BJ (cell line): ENCODE measurements at regions not wholly inside any gene's neighbourhood (a gene's known extent, or its start where the extent isn't known, plus 50 kb on each side); places are given as distances from the start of the nearest gene placed in this dataset.
A peak's percentile ranks its signal among the peaks of the same experiment; 100 is the strongest.
"Not testable (repeated sequence)": the region's sequence is repeated elsewhere in the genome, so short reads cannot be mapped to it uniquely, and the experiment has no call there.

Source experiments
- CTCF ChIA-PET: fragments of 350-600 bp; formaldehyde crosslinking; extraction: SDS; loops from one replicate; lab custom pipeline; 2021; ENCODE audit warnings: antibody characterized with exemption, inconsistent platforms; lab: Yijun Ruan, JAX
- POLR2A ChIA-PET: fragments of 300-600 bp; sonication (Branson Sonifier 250); formaldehyde crosslinking; extraction: SDS; loops from one replicate; lab custom pipeline; 2021; ENCODE audit warnings: antibody characterized with exemption; lab: Charles Lee
- DNase-seq: peaks from one replicate; pipeline ENCODE4 v3.0.0-alpha.2; 2011; ENCODE audit warnings: low read depth
- H3K27me3 ChIP-seq: 2 replicates; pipeline ENCODE4 v1.6.0; 2011; ENCODE audit warnings: low read length; ENCODE audit not compliant: control insufficient read depth, insufficient read depth
- H3K36me3 ChIP-seq: 2 replicates; pipeline ENCODE4 v1.5.1; 2011; ENCODE audit warnings: low read length; ENCODE audit not compliant: control insufficient read depth, insufficient read depth
- H3K4me3 ChIP-seq: 2 replicates; pipeline ENCODE4 v1.5.1; 2011; ENCODE audit warnings: low read depth, mild to moderate bottlenecking, control low read depth, low read length
- CTCF ChIP-seq: IDR thresholded peaks from 2 replicates; pipeline ENCODE4 v1.5.1; 2011; ENCODE audit warnings: low read depth, mild to moderate bottlenecking, control low read depth, inconsistent platforms, low read length, moderate library complexity; ENCODE audit not compliant: insufficient read depth

DNA sequence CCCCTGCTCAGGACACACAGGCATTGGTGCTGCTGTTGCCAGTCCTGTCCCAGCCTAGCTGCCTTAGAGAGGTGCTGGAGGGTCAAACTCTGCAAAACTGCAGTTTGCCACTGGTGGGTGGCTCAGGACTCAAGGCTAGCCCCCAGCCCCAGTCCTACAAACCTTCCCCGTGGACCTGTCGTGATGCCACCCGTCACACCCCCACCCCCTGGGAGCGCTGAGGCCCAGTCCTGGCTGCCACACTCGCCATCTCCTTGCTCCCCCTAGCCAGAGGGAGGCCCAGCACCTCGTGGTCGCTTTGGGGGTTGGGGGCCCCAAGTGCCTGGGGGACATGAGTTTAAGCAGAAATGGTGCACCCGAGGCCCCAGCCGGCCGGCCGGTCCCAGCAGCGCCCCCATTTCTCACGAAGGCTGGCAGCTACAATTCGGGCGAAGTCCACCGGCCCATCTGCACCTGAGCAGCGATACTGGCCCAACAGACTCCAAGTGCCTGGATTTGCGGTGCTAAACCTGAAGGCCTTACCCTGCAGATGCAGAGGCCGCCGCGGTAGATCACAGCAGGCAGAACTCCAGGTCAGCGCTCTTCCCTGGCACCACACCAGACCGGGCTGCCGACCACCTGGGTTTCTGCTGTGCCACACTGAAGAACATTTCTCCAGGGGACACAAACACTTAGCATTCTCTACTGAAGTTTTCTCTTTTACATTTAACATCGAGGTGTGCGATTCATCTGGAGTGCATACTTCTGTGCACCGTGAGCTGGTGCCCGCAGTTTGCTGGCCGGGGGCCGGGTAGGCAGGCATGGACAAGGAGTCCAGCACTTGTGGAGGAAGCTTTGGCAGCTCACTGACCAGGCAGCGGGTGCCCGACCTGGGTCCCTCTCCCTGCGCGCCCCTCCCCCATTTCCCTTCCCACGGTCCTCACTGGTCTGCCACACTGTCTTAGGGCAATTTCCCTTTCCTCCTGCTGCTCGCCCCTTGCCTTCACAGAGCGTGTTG, 130.0 kb downstream of the KCNJ12 start:
- POLR2A ChIA-PET: no interaction called here

GRCh38 chr17:21507806-21508205, 131.6 kb downstream of the KCNJ12 start:
- POLR2A ChIA-PET, H3K4me3 ChIP-seq, DNase-seq, H3K27me3 ChIP-seq, CTCF ChIA-PET, H3K36me3 ChIP-seq: not testable (repeated sequence)

More for the DNA sequence above, 130.0 kb downstream of the KCNJ12 start:
- H3K4me3 ChIP-seq: no peak overlapping the region
- peaks cover 5% of the 10 kb centered on the region for H3K27me3 ChIP-seq
- no peak for DNase-seq
- no peaks in the 10 kb centered on the region for H3K36me3 ChIP-seq
- no peak for TF ChIP-seq CTCF
- CTCF ChIA-PET: interaction anchor here (1.5 kb wide), 1 partner anchor 49 kb away, joined by 8 read pairs; no protein-coding TSS in a partner anchor

- CTCF ChIA-PET: no interaction called here
- no peak for DNase-seq
- POLR2A ChIA-PET: no interaction called here
- peaks cover 4% of the 10 kb centered on the region for H3K27me3 ChIP-seq
- no peaks in the 10 kb centered on the region for H3K36me3 ChIP-seq
- no peak overlapping the region for H3K4me3 ChIP-seq
- TF ChIP-seq CTCF: no peak
Measured at GRCh38 chr17:21508211-21508610, 132.1 kb downstream of the KCNJ12 start.

DNA sequence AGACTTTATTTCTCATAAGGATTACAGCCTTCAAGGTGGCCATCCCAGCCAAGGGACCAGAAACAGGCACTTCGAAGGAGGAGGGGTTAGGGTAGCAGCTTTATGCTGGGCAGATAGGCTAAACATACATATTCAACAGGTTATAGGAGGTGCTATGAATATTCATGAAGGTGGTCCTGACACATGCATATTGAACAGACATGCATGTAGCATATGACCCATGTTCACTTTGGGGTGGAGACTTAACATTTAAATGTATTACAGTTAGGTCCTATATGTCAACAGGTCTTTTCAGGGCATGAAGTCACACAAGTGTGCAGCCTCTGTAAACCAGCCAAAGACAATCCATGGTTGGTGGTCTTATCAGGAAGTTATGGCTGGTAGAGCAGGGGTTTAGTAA, 133.2 kb downstream of the KCNJ12 start:
- H3K4me3 ChIP-seq, POLR2A ChIA-PET, DNase-seq, H3K27me3 ChIP-seq, H3K36me3 ChIP-seq: not testable (repeated sequence)
- CTCF ChIA-PET: interaction anchor here (1.1 kb wide), 1 partner anchor 52 kb away, joined by 3 read pairs; no protein-coding TSS in a partner anchor

DNA sequence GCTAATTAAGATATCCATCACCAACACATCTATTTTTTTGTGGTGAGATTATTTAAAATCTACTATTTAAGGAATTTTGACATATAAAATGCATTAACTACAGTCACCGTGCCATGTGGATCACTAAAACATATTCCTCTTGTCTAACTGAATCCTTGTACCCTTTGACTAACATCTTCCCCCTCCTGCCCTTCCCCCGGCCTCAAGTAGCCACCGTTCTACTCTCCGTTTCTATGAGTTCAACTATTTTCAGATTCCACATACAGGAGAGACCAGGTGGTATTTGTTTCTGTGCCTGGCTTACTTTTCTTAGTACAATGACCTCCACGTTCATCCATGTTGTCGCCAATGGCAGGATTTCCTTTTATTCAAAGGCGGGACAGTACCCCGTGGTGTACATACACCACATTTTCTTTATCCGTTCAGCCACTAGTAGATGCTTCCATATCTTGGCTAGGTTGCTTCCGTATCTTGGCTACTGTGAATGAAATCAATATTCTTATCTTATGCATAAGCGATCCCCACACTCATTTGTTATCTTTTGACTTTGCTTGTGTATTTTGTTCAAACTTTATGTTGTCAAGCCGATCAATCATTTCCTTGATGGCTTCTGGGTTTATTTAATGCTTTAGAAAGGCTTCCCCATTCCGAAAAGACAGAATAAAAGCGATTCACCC, 134.7 kb downstream of the KCNJ12 start:
- no peaks in the 10 kb centered on the region for H3K36me3 ChIP-seq
- TF ChIP-seq CTCF: no peak
- DNase-seq: no peak
- H3K4me3 ChIP-seq: peak overlapping the region; percentile 41
- CTCF ChIA-PET: interaction anchor here (0.6 to 6.6 kb wide), 22 partner anchors 10 to 392 kb away, joined by 3 to 112 read pairs (median 5); no protein-coding TSS in a partner anchor
- POLR2A ChIA-PET: interaction anchor here (0.6 kb wide), 2 partner anchors 191 to 589 kb away, joined by 3 to 6 read pairs; no protein-coding TSS in a partner anchor
- H3K27me3 ChIP-seq: peaks cover 4% of the 10 kb centered on the region
